Karpas-422 (cell line): ENCODE measurements at regions not wholly inside any gene's neighbourhood (a gene's known extent, or its start where the extent isn't known, plus 50 kb on each side); places are given as distances from the start of the nearest gene placed in this dataset.
"Not testable (repeated sequence)": the region's sequence is repeated elsewhere in the genome, so short reads cannot be mapped to it uniquely, and the experiment has no call there.

ENCODE experiments used
- DNase-seq: peaks from one replicate; pipeline ENCODE4 v3.0.0-alpha.2; 2015
- H2AFZ ChIP-seq: fragments of 200-600 bp; sonication (generic); 2 replicates; pipeline ENCODE4 v1.6.1; 2014; ENCODE audit warnings: antibody characterized with exemption, low read length, mixed read lengths
- H3K27ac ChIP-seq: fragments of 200-600 bp; sonication (generic); 2 replicates; pipeline ENCODE4 v1.5.1; 2014; ENCODE audit warnings: mild to moderate bottlenecking, low read length, moderate library complexity
- H3K27me3 ChIP-seq: fragments of 200-600 bp; sonication (generic); 2 replicates; pipeline ENCODE4 v1.6.1; 2014; ENCODE audit warnings: low read length, mixed read lengths
- H3K36me3 ChIP-seq: fragments of 200-600 bp; sonication (generic); 2 replicates; pipeline ENCODE4 v1.6.1; 2014; ENCODE audit warnings: low read length, mixed read lengths; ENCODE audit not compliant: insufficient read depth
- H3K4me1 ChIP-seq: fragments of 200-600 bp; sonication (generic); 2 replicates; pipeline ENCODE4 v1.6.1; 2014; ENCODE audit warnings: mild to moderate bottlenecking, low read length, mixed read lengths
- H3K4me2 ChIP-seq: fragments of 200-600 bp; sonication (generic); 2 replicates; pipeline ENCODE4 v1.6.1; 2014; ENCODE audit warnings: low read length, low read depth, mild to moderate bottlenecking; ENCODE audit not compliant: poor library complexity, severe bottlenecking
- H3K4me3 ChIP-seq: fragments of 200-600 bp; sonication (generic); 2 replicates; pipeline ENCODE4 v1.5.1; 2014; ENCODE audit warnings: mild to moderate bottlenecking, antibody characterized with exemption, low read length, mixed read lengths
- H3K79me2 ChIP-seq: fragments of 200-600 bp; sonication (generic); 2 replicates; pipeline ENCODE4 v1.6.1; 2014; ENCODE audit warnings: mild to moderate bottlenecking, low read length, mixed read lengths
- H3K9ac ChIP-seq: fragments of 200-600 bp; sonication (generic); 2 replicates; pipeline ENCODE4 v1.6.0; 2014; ENCODE audit warnings: low read length
- H3K9me2 ChIP-seq: fragments of 200-600 bp; sonication (generic), shearing (Covaris generic); replicated peaks from 2 replicates; pipeline ENCODE4 v1.6.0; 2014; ENCODE audit warnings: mild to moderate bottlenecking, low read length, moderate library complexity; ENCODE audit not compliant: insufficient read depth
- H3K9me3 ChIP-seq: fragments of 300-700, 200-600 bp; sonication (generic); 2 replicates; pipeline ENCODE4 v1.6.1; 2014; ENCODE audit warnings: low read length, mixed read lengths
- H4K20me1 ChIP-seq: fragments of 200-600 bp; sonication (generic); 2 replicates; pipeline ENCODE4 v1.6.1; 2014; ENCODE audit warnings: mild to moderate bottlenecking, antibody characterized with exemption, low read length, low read depth; ENCODE audit not compliant: insufficient read depth

DNA sequence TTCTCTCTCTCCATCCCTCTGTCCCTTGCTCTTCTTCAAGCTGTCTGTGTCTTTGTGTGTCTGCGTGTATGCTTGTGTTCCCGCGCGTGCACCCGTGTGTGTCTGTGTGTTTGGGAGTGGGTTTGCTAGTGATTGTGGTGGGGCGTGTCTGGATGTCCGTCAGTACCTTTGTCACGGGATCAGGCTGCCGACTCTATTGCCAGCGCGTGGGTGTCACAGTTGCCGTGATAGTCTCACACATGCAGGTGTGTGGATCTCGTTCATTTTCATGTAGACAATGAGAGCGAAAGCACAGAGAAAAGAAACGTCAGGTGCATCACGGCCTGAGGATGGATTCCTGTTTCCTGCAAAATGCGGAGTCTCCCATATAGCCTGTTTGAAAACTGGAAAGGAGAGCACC is 1848.8 kb upstream of the DEFB115 start:
- not testable (repeated sequence) for H3K27me3 ChIP-seq

DNA sequence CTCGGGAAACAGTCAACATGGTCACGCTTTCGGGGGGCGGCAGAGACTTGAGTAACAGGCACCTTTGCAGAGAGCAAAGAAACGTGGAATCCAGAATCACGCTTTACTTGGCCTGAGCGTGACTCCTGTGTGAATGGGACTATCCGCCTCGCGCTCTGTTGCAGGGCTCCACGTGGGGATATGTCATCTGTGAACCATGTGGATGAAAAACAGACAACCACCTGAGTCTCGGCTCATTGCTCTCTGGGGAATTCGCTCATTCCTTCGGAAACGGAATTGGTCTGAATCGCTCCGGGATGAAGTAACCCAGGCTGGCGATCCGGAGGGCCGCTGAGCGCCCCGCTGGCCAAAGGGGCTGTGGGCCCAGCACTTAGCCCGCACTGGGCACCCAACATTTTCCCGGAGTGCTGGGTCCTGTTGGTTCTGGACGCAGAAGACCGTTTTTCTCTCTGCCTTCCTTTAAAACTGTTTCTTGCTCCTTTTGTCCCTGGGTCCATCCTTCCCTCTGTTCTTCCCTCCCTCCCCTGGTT is 1848.2 kb upstream of the DEFB115 start:
- not testable (repeated sequence) for H3K4me1 ChIP-seq

More for the DNA sequence above, 1848.8 kb upstream of the DEFB115 start:
- H3K9me3 ChIP-seq, result peaks cover 16% of the 10 kb centered on the region; the same call in 1 of the 2 replicates
- H3K9ac ChIP-seq, H3K4me1 ChIP-seq, DNase-seq, H4K20me1 ChIP-seq, H3K9me2 ChIP-seq, H3K79me2 ChIP-seq, H3K27ac ChIP-seq, H2AFZ ChIP-seq, H3K36me3 ChIP-seq, H3K4me3 ChIP-seq, H3K4me2 ChIP-seq: not testable (repeated sequence)

GRCh38 chr20:29409833-29410805 is 1847.3 kb upstream of the DEFB115 start:
- DNase-seq, result no peak
- Histone ChIP-seq H3K9me2 (no peaks in the 10 kb centered on the region), H3K36me3 (no peaks in the 10 kb centered on the region), H3K9me3 (peaks cover 16% of the 10 kb centered on the region; the same call in 1 of the 2 replicates), H3K27me3 (no peaks in the 10 kb centered on the region), H2AFZ (no peak overlapping the region), H3K79me2 (no peaks in the 10 kb centered on the region), H3K4me1 (no peaks in the 10 kb centered on the region), H3K27ac (no peak overlapping the region), H3K4me2 (no peak overlapping the region), H3K9ac (no peak overlapping the region), H3K4me3 (no peak overlapping the region), H4K20me1 (no peaks in the 10 kb centered on the region)

More for the DNA sequence above, 1848.2 kb upstream of the DEFB115 start:
- H3K9me3 ChIP-seq, result peaks cover 16% of the 10 kb centered on the region; the same call in 1 of the 2 replicates
- H3K9ac ChIP-seq, H3K9me2 ChIP-seq, H2AFZ ChIP-seq, H3K27ac ChIP-seq, H3K4me3 ChIP-seq, DNase-seq, H4K20me1 ChIP-seq, H3K36me3 ChIP-seq, H3K79me2 ChIP-seq, H3K4me2 ChIP-seq, H3K27me3 ChIP-seq: not testable (repeated sequence)

- no peak for DNase-seq
- Histone ChIP-seq H3K4me3 (no peak overlapping the region), H2AFZ (no peak overlapping the region), H3K36me3 (no peaks in the 10 kb centered on the region), H3K9ac (no peak overlapping the region), H3K9me3 (peaks cover 16% of the 10 kb centered on the region; the same call in 1 of the 2 replicates), H3K4me1 (no peaks in the 10 kb centered on the region), H4K20me1 (no peaks in the 10 kb centered on the region), H3K27ac (no peak overlapping the region), H3K27me3 (no peaks in the 10 kb centered on the region), H3K9me2 (no peaks in the 10 kb centered on the region), H3K4me2 (no peak overlapping the region), H3K79me2 (no peaks in the 10 kb centered on the region)
These were observed 1846.5 kb upstream of the DEFB115 start for GRCh38 chr20:29410806-29411457.

DNA sequence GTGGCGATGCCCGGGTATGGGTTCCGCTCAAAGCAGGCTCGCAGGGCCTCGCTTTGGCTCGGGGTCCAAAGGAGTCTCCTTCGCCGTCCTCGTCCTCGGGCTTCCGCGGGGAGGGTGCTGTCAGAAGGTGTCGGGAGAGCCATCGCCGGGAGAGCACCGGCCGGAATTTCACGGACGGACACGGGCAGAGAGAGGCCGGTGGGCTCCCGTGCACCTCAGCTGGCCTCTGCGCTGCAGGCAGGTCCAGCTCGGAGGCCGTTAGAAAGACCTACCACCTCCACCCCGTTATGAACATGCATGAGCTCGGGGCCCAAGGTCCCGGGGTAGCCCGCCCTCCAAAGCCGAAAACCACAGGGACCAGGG is 1846.0 kb upstream of the DEFB115 start:
- not testable (repeated sequence) for H3K4me3 ChIP-seq, H3K79me2 ChIP-seq, H3K36me3 ChIP-seq, H3K4me1 ChIP-seq, H4K20me1 ChIP-seq, DNase-seq, H2AFZ ChIP-seq, H3K4me2 ChIP-seq, H3K9me2 ChIP-seq, H3K9ac ChIP-seq, H3K27me3 ChIP-seq, H3K27ac ChIP-seq
- peaks cover 16% of the 10 kb centered on the region; the same call in 1 of the 2 replicates for H3K9me3 ChIP-seq

DNA sequence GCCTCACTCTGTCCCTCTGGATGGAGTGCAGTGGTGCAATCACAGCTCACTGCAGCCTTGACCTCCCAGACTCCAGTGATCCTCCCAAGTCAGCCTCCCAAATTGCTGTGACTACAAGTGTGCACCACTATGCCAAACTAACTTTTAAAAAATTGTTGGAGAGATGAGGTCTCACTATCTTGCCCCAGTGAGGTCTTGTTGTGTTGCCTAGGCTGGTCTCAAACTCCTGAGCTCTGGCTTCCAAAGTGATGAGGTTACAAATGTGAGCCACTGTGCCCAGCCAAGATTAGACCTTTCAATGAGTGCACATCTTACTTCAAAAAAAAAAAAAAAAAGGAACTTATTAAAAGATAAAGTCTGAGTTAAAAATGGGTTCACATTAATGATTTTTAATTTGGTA is 1838.1 kb upstream of the DEFB115 start:
- no peaks in the 10 kb centered on the region for H4K20me1 ChIP-seq

DNA sequence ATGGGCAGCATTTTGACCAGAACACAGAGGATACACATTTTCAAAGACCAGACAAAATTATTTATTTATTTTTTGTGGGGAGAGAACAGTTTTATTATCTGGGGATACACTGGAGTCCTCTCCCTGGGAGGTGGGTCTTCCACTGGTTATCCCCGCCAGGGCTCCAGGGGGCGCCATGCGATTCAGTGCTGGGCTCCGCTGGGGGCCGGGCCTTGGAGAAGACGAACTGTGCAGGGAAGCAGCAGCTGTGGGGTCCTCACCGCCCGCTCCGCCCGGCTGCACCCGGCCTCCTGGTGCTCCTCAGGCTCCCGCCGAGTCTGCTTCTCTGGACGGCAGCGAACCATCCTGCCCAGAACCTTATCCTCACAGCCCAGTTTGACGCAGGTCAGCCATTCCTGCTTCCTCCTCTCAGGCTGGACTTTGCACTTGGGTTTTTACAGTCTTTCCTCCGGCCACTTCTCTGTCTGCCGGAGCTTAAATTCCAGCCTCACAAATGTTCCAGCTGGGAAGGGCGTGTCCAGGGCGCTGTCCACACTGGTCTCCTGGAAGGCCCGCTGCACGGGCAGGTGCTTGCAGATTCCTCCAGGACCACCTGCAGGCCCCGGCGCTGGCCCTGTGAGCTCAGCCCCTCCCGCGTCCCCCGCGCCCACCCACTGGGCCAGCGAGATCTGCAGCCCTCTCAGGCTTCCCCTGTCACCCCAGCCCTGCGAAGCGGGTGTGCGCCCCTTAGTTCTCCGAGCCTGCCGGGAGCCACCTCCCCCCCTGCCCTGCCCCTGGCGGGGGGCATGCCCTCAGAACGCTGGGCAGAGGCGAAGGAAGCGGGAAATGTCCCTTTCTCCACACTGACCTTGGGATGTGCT is 1830.0 kb upstream of the DEFB115 start:
- Histone ChIP-seq H3K27ac (no peak overlapping the region), H3K4me3 (no peak overlapping the region), H3K9ac (no peak overlapping the region), H3K27me3 (no peaks in the 10 kb centered on the region), H3K4me2 (no peak overlapping the region), H4K20me1 (no peaks in the 10 kb centered on the region), H3K9me3 (no peaks in the 10 kb centered on the region), H2AFZ (no peak overlapping the region), H3K9me2 (no peaks in the 10 kb centered on the region), H3K79me2 (no peaks in the 10 kb centered on the region), H3K36me3 (no peaks in the 10 kb centered on the region), H3K4me1 (no peaks in the 10 kb centered on the region)
- no peak for DNase-seq

More for the DNA sequence above, 1838.1 kb upstream of the DEFB115 start:
- Histone ChIP-seq H3K27ac (no peak overlapping the region), H3K4me1 (no peaks in the 10 kb centered on the region), H2AFZ (no peak overlapping the region), H3K79me2 (no peaks in the 10 kb centered on the region), H3K9me3 (no peaks in the 10 kb centered on the region), H3K27me3 (no peaks in the 10 kb centered on the region), H3K9me2 (no peaks in the 10 kb centered on the region), H3K9ac (no peak overlapping the region), H3K4me2 (no peak overlapping the region), H3K4me3 (no peak overlapping the region), H3K36me3 (no peaks in the 10 kb centered on the region)
- DNase-seq, result no peak
